ENCODE measurements at regions not wholly inside any gene's neighbourhood (a gene's known extent, or its start where the extent isn't known, plus 50 kb on each side); places are given as distances from the start of the nearest gene placed in this dataset.
"Not testable (repeated sequence)": the region's sequence is repeated elsewhere in the genome, so short reads cannot be mapped to it uniquely, and the experiment has no call there.

DNA sequence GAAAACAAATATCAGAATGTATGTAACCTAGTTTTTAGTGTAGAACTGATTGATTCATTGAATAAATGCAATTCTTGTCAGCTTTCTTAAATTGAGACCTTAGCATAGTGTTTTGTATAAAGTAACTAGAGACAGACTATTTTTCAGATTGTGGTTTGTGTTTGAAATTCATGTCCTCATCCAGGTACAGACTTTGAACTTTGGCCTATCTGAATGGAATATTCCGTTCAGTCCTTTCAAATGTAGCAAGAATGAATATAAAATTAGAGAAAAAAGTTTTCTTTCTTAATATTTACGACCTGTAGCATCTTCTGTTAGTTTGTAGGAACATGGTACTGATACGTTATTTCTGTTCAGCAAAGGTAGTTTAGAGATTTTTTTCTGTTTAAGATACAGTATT, 378.4 kb upstream of the RGS6 start:
- no peaks in the 10 kb centered on the region for H3K36me3 ChIP-seq (ENCODE audit: insufficient read depth, low read length)
- H3K9ac ChIP-seq (ENCODE audit: low read depth, low read length) = no peak overlapping the region
- H3K9me3 ChIP-seq (ENCODE audit: control insufficient read depth, insufficient read depth, low read length) = no peaks in the 10 kb centered on the region
- H3K4me1 ChIP-seq (ENCODE audit: insufficient read depth, low read length) = no peaks in the 10 kb centered on the region

DNA sequence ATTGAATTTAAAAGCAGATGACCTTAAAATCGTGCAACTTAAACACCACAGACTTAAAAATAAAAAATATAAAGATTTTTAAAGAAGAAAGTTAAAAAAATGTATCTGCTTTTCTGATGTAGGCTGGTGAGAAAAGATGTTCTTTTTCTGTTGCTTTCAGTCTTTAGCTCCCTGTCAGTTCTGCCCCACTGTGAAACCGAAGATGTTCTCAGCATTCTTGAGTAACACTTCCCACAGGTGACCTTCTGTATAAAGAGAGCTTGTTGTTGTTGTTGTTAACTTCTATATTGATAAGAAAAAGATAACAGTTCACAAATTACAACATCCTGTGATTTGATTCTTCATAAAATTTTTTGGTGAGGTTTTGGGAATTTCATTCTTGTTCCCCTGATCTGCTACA, 377.9 kb upstream of the RGS6 start:
- H3K36me3 ChIP-seq (ENCODE audit: insufficient read depth, low read length) = no peaks in the 10 kb centered on the region
- no peaks in the 10 kb centered on the region for H3K4me1 ChIP-seq (ENCODE audit: insufficient read depth, low read length)
- no peak overlapping the region for H3K9ac ChIP-seq (ENCODE audit: low read depth, low read length)
- no peaks in the 10 kb centered on the region for H3K9me3 ChIP-seq (ENCODE audit: control insufficient read depth, insufficient read depth, low read length)

DNA sequence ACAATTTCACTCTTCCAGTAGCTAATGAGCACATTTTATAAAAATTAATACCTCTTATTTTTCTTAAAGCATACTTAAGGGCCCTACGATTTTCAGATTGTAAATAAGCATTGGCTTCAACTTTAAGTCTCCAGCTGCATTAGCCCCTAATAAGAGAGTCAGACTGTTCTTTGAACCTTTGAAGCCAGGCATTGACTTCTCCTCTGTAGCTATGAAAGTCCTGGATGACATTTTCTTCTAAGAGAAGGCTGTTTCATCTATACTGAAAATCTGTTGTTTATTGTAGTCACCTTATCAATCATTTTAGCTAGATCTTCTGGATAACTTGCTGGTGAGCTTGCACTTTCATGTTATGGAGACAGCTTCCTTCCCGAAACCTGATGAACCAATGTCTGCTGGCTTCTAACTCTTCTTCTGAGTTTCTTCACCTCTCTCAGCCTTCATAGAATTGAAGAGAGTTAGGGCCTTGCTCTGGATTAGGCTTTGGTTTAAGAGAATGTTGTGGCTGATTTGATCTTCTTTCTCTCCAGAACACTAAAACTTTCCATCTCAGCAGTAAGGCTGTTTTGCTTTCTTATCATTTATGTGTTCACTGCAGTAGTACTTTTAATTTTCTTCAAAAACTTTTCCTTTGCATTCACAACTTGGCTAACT, 377.1 kb upstream of the RGS6 start:
- Histone ChIP-seq H3K9ac (ENCODE audit: low read depth, low read length) (no peak overlapping the region), H3K9me3 (ENCODE audit: control insufficient read depth, insufficient read depth, low read length) (no peaks in the 10 kb centered on the region), H3K36me3 (ENCODE audit: insufficient read depth, low read length) (no peaks in the 10 kb centered on the region), H3K4me1 (ENCODE audit: insufficient read depth, low read length) (no peaks in the 10 kb centered on the region)

DNA sequence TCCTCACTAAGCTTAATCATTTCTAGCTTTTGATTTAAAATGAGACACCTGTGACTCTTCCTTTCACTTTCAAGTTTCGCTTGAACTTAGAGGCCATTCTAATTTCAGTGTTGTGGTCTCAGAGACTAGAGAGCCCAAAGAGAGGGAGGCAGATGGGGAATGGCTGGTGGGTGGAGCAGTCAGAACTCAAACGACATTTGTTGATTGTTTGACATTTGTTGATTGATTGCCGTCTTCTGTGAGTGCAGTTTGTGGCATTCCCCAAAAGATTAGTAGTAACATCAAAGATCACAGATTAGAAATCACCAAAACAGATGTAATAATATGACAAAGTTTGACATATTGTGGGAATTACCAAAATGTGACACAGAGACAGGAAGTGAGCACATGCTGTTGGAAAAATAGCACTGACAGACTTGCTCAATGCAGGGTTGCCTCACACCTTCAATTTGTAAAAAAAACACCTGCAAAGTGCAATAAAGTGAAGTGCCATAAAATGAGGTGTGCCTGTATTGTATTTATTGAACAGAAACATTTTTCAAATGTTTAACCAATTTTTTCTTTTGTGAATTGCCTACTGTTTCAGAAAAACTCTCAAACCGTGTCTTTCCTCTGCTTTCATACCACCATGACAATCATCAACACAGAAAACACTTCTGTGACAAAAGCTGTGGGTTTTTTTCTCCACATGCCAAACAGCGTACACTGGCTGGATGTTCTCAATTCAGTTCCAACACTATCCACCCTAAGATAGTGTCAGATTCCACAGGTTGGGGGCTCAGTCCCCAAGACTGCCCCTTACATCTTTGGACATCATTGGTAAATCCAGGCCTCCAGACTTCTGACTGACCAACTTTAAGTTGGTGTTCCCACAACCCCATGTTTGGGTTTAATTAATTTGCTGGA, 376.3 kb upstream of the RGS6 start:
- no peaks in the 10 kb centered on the region for H3K9me3 ChIP-seq (ENCODE audit: control insufficient read depth, insufficient read depth, low read length)
- H3K4me1 ChIP-seq (ENCODE audit: insufficient read depth, low read length) = no peaks in the 10 kb centered on the region
- H3K36me3 ChIP-seq (ENCODE audit: insufficient read depth, low read length) = no peaks in the 10 kb centered on the region
- no peak overlapping the region for H3K9ac ChIP-seq (ENCODE audit: low read depth, low read length)

DNA sequence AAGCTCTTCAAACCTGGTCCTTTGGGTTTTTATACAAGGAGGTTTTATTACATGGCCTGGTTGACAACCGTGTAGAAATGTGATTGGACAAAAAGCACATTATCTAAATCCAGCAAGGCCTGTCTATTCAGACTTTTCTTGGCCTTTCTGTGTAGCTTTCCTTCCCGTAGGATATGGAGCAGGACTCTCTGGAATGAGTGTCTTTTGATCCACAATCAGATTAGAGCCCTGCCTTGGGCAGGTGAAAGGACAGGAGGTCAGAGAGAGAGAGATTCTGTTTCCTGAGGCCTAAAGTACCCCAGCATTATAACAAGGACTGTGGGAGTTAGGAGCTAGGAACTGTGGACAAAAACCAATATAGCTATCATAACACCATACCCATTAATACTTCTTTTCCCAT, 375.5 kb upstream of the RGS6 start:
- no peaks in the 10 kb centered on the region for H3K9me3 ChIP-seq (ENCODE audit: control insufficient read depth, insufficient read depth, low read length)

DNA sequence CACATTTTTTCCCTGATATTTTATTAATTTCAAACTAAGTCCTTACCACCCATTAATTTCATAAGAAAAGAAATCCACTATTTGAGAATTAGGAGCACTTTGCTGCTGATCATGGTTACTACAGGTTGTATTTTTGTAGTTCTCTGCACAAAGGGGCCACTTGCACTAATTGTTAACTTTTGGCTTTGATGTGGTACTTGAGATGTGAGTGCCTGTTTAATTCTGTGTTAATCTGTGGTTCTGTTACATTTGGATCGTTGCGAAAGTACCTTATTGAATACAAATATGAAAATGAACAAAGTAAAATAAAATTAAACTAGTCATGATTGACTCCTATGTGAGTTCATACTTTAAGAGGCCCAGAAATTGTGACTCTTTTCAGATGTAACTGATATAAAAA, 374.9 kb upstream of the RGS6 start:
- H3K36me3 ChIP-seq (ENCODE audit: insufficient read depth, low read length) = no peaks in the 10 kb centered on the region
- no peak overlapping the region for H3K9ac ChIP-seq (ENCODE audit: low read depth, low read length)

More for the DNA sequence above, 375.5 kb upstream of the RGS6 start:
- Histone ChIP-seq H3K36me3 (ENCODE audit: insufficient read depth, low read length) (no peaks in the 10 kb centered on the region), H3K9ac (ENCODE audit: low read depth, low read length) (no peak overlapping the region), H3K4me1 (ENCODE audit: insufficient read depth, low read length) (no peaks in the 10 kb centered on the region)

DNA sequence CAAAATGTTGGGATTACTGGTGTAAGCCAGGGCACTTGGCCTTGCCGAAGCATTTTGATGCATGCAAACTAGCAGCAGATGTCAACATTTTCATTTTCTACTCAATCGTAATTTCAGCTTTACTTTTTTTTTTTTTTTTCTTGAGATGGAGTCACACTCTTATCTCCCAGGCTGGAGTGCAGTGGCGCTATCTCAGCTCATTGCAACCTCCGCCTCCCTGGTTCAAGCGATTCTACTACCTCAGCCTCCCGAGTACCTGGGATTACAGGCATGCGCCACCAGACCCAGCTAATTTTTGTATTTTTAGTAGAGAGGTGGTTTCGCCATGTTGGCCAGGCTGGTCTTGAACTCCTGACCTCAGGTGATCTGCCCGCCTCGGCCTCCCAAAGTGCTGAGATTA, 373.3 kb upstream of the RGS6 start:
- H3K9ac ChIP-seq (ENCODE audit: low read depth, low read length); H3K9me3 ChIP-seq (ENCODE audit: control insufficient read depth, insufficient read depth, low read length); H3K36me3 ChIP-seq (ENCODE audit: insufficient read depth, low read length); H3K4me1 ChIP-seq (ENCODE audit: insufficient read depth, low read length): not testable (repeated sequence)

More for the DNA sequence above, 374.9 kb upstream of the RGS6 start:
- Histone ChIP-seq H3K4me1 (ENCODE audit: insufficient read depth, low read length) (no peaks in the 10 kb centered on the region), H3K9me3 (ENCODE audit: control insufficient read depth, insufficient read depth, low read length) (no peaks in the 10 kb centered on the region)

DNA sequence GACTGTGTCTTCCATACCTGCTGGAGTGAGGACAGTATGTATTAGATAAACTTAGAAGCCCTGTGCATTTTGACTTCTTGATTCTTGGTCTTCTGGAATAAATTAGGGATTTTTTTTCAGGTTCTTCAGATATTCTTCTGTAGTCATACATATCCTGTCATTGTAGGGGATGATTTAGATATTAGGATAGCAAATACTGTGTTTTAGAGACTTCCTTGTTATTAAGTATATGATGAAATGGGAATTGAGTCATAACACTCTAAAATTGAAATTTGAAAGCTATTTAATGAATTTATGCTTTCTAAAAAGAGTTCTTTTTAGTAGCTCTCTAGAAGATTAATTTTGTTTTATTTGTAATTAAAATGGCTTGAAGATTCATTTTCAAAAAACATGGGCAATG, 371.5 kb upstream of the RGS6 start:
- no peaks in the 10 kb centered on the region for H3K9me3 ChIP-seq (ENCODE audit: control insufficient read depth, insufficient read depth, low read length)
- no peaks in the 10 kb centered on the region for H3K4me1 ChIP-seq (ENCODE audit: insufficient read depth, low read length)
- no peaks in the 10 kb centered on the region for H3K36me3 ChIP-seq (ENCODE audit: insufficient read depth, low read length)
- H3K9ac ChIP-seq (ENCODE audit: low read depth, low read length) = no peak overlapping the region

DNA sequence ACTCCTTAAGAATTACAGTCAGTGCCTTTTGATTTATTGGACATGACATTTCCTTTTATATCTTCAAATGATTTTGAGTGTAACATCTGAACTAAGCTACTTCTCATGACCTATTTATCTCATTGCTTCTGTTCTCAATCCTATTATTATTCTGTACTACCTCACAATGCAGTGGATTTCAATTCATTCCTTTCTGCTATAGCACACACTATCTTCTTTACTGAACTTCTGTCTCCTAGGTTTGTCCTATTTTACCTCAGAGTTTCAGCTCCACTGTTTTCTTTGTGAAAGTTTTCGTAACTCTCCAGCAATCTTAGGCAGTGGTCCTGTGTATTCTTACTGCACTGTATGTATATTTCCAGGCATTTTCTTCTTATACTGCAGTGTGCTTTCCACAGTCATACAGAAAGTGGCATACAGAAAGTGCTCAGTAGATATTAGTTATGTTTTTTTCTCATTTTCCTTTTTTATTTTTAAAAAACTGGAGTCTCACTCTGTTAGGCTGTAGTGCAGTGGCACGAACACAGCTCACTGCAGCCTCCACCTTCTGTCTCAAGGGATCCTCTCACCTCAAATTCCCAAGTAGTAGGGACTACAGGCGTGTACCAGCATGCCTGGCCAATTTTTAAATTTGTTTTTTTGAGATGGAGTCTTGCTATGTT, 368.6 kb upstream of the RGS6 start:
- no peaks in the 10 kb centered on the region for H3K36me3 ChIP-seq (ENCODE audit: insufficient read depth, low read length)
- peaks cover 6% of the 10 kb centered on the region; the same call in 1 of the 2 replicates for H3K4me1 ChIP-seq (ENCODE audit: insufficient read depth, low read length)
- no peaks in the 10 kb centered on the region for H3K9me3 ChIP-seq (ENCODE audit: control insufficient read depth, insufficient read depth, low read length)
- no peak overlapping the region for H3K9ac ChIP-seq (ENCODE audit: low read depth, low read length)

DNA sequence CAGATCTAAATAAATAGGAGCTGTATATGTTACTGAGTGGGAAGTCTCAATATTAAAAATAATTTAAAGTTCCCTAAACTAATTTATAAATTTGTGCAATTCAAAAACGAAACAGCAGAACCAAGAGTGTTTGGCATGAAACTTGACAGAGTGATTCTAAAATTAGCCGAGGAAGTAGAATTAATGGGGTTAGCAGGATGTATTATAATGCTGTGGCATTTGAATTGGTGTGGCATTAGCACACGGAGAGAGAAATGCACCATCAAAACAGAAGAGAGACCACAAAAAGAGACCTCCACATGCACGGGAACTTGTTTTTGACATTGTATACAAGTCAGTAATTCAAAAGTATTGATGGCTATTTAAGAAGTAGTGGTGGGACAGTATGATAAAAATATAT, 366.0 kb upstream of the RGS6 start:
- Histone ChIP-seq H3K4me1 (ENCODE audit: insufficient read depth, low read length) (peaks cover 6% of the 10 kb centered on the region; the same call in 1 of the 2 replicates), H3K36me3 (ENCODE audit: insufficient read depth, low read length) (no peaks in the 10 kb centered on the region), H3K9me3 (ENCODE audit: control insufficient read depth, insufficient read depth, low read length) (no peaks in the 10 kb centered on the region), H3K9ac (ENCODE audit: low read depth, low read length) (no peak overlapping the region)

DNA sequence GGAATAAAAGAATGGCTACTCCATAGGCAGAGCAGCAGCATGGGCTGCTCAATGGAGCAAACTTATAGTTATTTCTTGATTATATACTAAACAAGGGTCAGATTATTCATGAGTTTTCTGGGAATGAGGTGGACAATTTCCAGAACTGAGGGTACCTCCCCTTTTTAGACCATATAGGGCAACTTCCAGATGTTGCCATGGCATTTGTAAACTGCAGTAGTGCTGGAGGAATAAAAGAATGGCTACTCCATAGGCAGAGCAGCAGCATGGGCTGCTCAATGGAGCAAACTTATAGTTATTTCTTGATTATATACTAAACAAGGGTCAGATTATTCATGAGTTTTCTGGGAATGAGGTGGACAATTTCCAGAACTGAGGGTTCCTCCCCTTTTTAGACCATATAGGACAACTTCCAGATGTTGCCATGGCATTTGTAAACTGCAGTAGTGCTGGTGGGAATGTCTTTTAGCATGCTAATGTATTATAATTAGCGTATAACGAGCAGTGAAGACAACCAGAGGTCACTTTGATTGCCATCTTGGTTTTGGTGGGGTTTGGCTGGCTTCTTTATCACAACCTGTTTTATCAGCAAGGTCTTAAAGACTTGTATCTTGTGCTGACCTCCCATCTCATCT, 364.6 kb upstream of the RGS6 start:
- not testable (repeated sequence) for H3K4me1 ChIP-seq (ENCODE audit: insufficient read depth, low read length); H3K36me3 ChIP-seq (ENCODE audit: insufficient read depth, low read length); H3K9ac ChIP-seq (ENCODE audit: low read depth, low read length); H3K9me3 ChIP-seq (ENCODE audit: control insufficient read depth, insufficient read depth, low read length)

DNA sequence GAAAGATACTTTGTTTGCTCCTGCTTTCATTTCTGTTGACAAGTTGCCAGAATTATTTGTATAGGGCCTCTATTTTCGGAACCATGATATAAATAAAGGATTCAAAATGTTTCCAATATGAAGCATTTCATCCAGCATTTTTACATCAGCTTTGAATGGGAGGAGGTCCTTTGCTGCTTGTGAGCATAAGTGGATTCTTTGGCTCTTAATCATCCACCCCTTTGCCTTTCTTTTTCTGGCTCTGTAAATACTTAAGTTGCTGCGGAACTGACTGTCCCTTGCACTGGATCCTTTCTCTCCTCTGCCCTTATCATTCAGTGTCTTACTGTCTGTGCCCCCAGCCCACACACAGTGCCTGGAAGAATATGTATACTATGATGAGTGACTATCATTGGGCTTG, 357.3 kb upstream of the RGS6 start:
- H3K9ac ChIP-seq (ENCODE audit: low read depth, low read length) = no peak overlapping the region
- H3K9me3 ChIP-seq (ENCODE audit: control insufficient read depth, insufficient read depth, low read length) = no peaks in the 10 kb centered on the region
- no peaks in the 10 kb centered on the region for H3K36me3 ChIP-seq (ENCODE audit: insufficient read depth, low read length)
- peaks cover 8% of the 10 kb centered on the region; the same call in 1 of the 2 replicates for H3K4me1 ChIP-seq (ENCODE audit: insufficient read depth, low read length)

DNA sequence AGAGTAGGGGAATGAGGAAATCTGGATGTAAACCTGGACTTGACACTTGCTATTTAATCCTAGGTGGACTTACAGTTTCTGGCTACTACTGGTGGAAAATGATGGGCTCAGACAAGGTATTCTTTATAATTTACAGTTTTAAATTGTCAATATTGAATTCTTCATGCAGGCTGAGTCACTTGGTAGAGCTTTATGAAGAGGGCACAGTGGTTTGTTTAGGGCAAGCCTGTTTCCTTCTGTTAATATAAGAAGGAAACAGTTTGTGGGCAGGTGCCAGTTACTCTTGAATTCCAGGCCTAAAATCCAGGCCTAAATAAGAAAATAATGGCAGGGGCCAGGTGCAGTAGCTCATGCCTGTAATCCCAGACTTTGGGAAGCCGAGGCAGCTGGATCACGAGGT, 355.8 kb upstream of the RGS6 start:
- peaks cover 10% of the 10 kb centered on the region; the same call in 1 of the 2 replicates for H3K4me1 ChIP-seq (ENCODE audit: insufficient read depth, low read length)
- H3K9ac ChIP-seq (ENCODE audit: low read depth, low read length) = no peak overlapping the region
- no peaks in the 10 kb centered on the region for H3K36me3 ChIP-seq (ENCODE audit: insufficient read depth, low read length)
- no peaks in the 10 kb centered on the region for H3K9me3 ChIP-seq (ENCODE audit: control insufficient read depth, insufficient read depth, low read length)

DNA sequence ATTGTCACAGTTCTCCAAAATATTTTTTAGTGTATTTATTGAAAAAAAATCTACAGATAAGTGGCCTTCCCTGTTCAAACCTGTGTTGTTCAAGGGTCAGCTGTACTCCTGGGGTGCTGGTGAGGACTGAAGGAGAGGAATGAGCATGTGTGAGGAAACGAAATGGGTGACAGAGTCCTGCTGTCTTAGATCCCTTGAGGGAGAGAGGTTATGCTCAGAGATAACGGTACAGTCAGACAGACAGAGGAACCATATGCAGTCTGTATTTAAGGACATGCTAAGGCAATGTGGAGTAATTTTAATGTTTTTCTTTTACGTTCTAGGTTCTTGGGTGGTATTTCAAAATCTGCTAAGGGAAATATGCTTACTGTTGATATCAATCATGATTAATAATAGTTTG, 352.9 kb upstream of the RGS6 start:
- no peaks in the 10 kb centered on the region for H3K9me3 ChIP-seq (ENCODE audit: control insufficient read depth, insufficient read depth, low read length)
- no peak overlapping the region for H3K9ac ChIP-seq (ENCODE audit: low read depth, low read length)

More for the DNA sequence above, 352.9 kb upstream of the RGS6 start:
- peaks cover 14% of the 10 kb centered on the region; the same call in 1 of the 2 replicates for H3K4me1 ChIP-seq (ENCODE audit: insufficient read depth, low read length)
- no peaks in the 10 kb centered on the region for H3K36me3 ChIP-seq (ENCODE audit: insufficient read depth, low read length)

All from ES-I3 (cell line).